Inflammatory macrophage treated with lipopolysaccharide for 1 hour (primary cell): ENCODE measurements at regions not wholly inside any gene's neighbourhood (a gene's known extent, or its start where the extent isn't known, plus 50 kb on each side); places are given as distances from the start of the nearest gene placed in this dataset.

Experiments used
- DNase-seq, 2 donors: peaks; one replicate each; pipeline ENCODE4 v3.0.0-alpha.2; 2020 to 2022

GRCh38 chr2:67213270-67213670, 183.9 kb upstream of the ETAA1 start:
- no peak for DNase-seq

- no peak for DNase-seq
Observed at GRCh38 chr2:67213677-67214402, 183.3 kb upstream of the ETAA1 start.

GRCh38 chr2:67214585-67215185, 182.4 kb upstream of the ETAA1 start:
- no peak for DNase-seq

- no peak for DNase-seq
Observed at GRCh38 chr2:67215214-67216055, 181.7 kb upstream of the ETAA1 start.

GRCh38 chr2:67216103-67216502, 181.0 kb upstream of the ETAA1 start:
- DNase-seq: no peak

- no peak for DNase-seq
Observed at GRCh38 chr2:67216881-67217280, 180.3 kb upstream of the ETAA1 start.

- DNase-seq: no peak
Observed at GRCh38 chr2:67217398-67217797, 179.7 kb upstream of the ETAA1 start.

- no peak for DNase-seq
Observed at GRCh38 chr2:67218056-67218455, 179.1 kb upstream of the ETAA1 start.

GRCh38 chr2:67219651-67220050, 177.5 kb upstream of the ETAA1 start:
- no peak for DNase-seq

- DNase-seq: no peak
Observed at GRCh38 chr2:67221266-67221665, 175.9 kb upstream of the ETAA1 start.

GRCh38 chr2:67225287-67225973, 171.7 kb upstream of the ETAA1 start:
- DNase-seq: no peak

- no peak for DNase-seq
Observed at GRCh38 chr2:67229706-67230105, 167.4 kb upstream of the ETAA1 start.

- DNase-seq: no peak
Observed at GRCh38 chr2:67232936-67233335, 164.2 kb upstream of the ETAA1 start.

GRCh38 chr2:67234440-67234839, 162.7 kb upstream of the ETAA1 start:
- DNase-seq: no peak

- DNase-seq: no peak
Observed at GRCh38 chr2:67237288-67237687, 159.8 kb upstream of the ETAA1 start.

- no peak for DNase-seq
Observed at GRCh38 chr2:67240507-67240906, 156.6 kb upstream of the ETAA1 start.

- no peak for DNase-seq
Observed at GRCh38 chr2:67241453-67241852, 155.7 kb upstream of the ETAA1 start.

GRCh38 chr2:67242456-67242855, 154.7 kb upstream of the ETAA1 start:
- no peak for DNase-seq

- DNase-seq: no peak
Observed at GRCh38 chr2:67243919-67244318, 153.2 kb upstream of the ETAA1 start.

- DNase-seq: no peak
Observed at GRCh38 chr2:67246791-67247190, 150.3 kb upstream of the ETAA1 start.

- DNase-seq: no peak
Observed at GRCh38 chr2:67251741-67252140, 145.4 kb upstream of the ETAA1 start.

- DNase-seq: no peak
Observed at GRCh38 chr2:67255933-67256615, 141.1 kb upstream of the ETAA1 start.

GRCh38 chr2:67256892-67257291, 140.2 kb upstream of the ETAA1 start:
- DNase-seq: no peak
